SK-N-SH (cell line): ENCODE measurements at regions not wholly inside any gene's neighbourhood (a gene's known extent, or its start where the extent isn't known, plus 50 kb on each side); places are given as distances from the start of the nearest gene placed in this dataset.

Experiments used
- CTCF ChIA-PET: fragments of 300-600, 350-600 bp; formaldehyde crosslinking; extraction: SDS; loops from one replicate; lab custom pipeline; 2021; lab: Yijun Ruan, JAX
- POLR2A ChIA-PET: fragments of 350-600 bp; sonication (Branson Sonifier 250); formaldehyde crosslinking; extraction: SDS; loops from one replicate; lab custom pipeline; 2020; ENCODE audit warnings: antibody characterized with exemption, inconsistent platforms; lab: Yijun Ruan, JAX
- DNase-seq: peaks from one replicate; pipeline ENCODE4 v3.0.0; 2012
- H2AFZ ChIP-seq: fragments of 200-600 bp; sonication (generic); 2 replicates; pipeline ENCODE4 v1.8.1; 2016; ENCODE audit warnings: antibody characterized with exemption, mild to moderate bottlenecking, low read depth
- H3F3A ChIP-seq: fragments of 200-600 bp; sonication (generic); replicated peaks from 2 replicates; pipeline ENCODE3; 2016; ENCODE audit warnings: antibody characterized with exemption, mild to moderate bottlenecking; ENCODE audit not compliant: insufficient read depth
- H3K27ac ChIP-seq, 2 experiments: fragments of 200-500 bp in 1 of 2; fragments of 200-600 bp in 1 of 2; sonication (Bioruptor generic) in 1 of 2; sonication (generic), shearing (Covaris generic) in 1 of 2; 2 replicates each; pipeline versions ENCODE4 v1.5.1 to v1.6.1; 2014 to 2016; ENCODE audit warnings: low read depth in 2 of 2, inconsistent platforms in 1 of 2, low read length in 1 of 2, mild to moderate bottlenecking in 1 of 2, mixed read lengths in 1 of 2
- H3K27me3 ChIP-seq: fragments of 200-600 bp; sonication (generic), shearing (Covaris generic); 2 replicates; pipeline ENCODE4 v1.6.1; 2016; ENCODE audit warnings: mixed run types; ENCODE audit not compliant: insufficient read depth
- H3K36me3 ChIP-seq, 2 experiments: fragments of 200-500 bp in 1 of 2; fragments of 200-600 bp in 1 of 2; sonication (Bioruptor generic) in 1 of 2; sonication (generic) in 1 of 2; replicated peaks in 1 of 2; 2 replicates each; pipeline versions ENCODE3 to v1.5.1; 2014 to 2016; ENCODE audit warnings: low read length in 1 of 2, mild to moderate bottlenecking in 1 of 2; ENCODE audit not compliant: insufficient read depth in 2 of 2, control insufficient read depth in 1 of 2
- H3K4me1 ChIP-seq, 2 experiments: fragments of 200-500 bp in 1 of 2; fragments of 200-600 bp in 1 of 2; sonication (Bioruptor generic) in 1 of 2; sonication (generic), shearing (Covaris generic) in 1 of 2; 2 replicates each; pipeline versions ENCODE4 v1.5.1 to v1.6.1; 2014 to 2016; ENCODE audit warnings: low read depth in 1 of 2, low read length in 1 of 2, mixed run types in 1 of 2; ENCODE audit not compliant: insufficient read depth in 2 of 2, control insufficient read depth in 1 of 2
- H3K4me2 ChIP-seq: fragments of 200-600 bp; sonication (generic), shearing (Covaris generic); 2 replicates; pipeline ENCODE4 v1.6.1; 2017; ENCODE audit warnings: mixed run types
- H3K4me3 ChIP-seq, 2 experiments: fragments of 200-500 bp in 1 of 2; fragments of 200-600 bp in 1 of 2; sonication (Bioruptor generic) in 1 of 2; sonication (generic), shearing (Covaris generic) in 1 of 2; 2 replicates each; pipeline versions ENCODE4 v1.5.1 to v1.8.1; 2014 to 2016; ENCODE audit warnings: low read depth in 2 of 2, inconsistent platforms in 1 of 2, low read length in 1 of 2, mild to moderate bottlenecking in 1 of 2, mixed read lengths in 1 of 2, moderate library complexity in 1 of 2
- H3K79me2 ChIP-seq: fragments of 200-600 bp; sonication (generic); 2 replicates; pipeline ENCODE4 v1.8.1; 2017; ENCODE audit warnings: mild to moderate bottlenecking; ENCODE audit not compliant: insufficient read depth
- H3K9ac ChIP-seq: fragments of 200-600 bp; sonication (generic); 2 replicates; pipeline ENCODE4 v1.6.1; 2017; ENCODE audit warnings: mixed run types
- H3K9me2 ChIP-seq: fragments of 200-600 bp; sonication (generic); 2 replicates; pipeline ENCODE4 v1.6.1; 2017; ENCODE audit warnings: mixed run types
- H3K9me3 ChIP-seq: fragments of 200-600 bp; sonication (generic); 2 replicates; pipeline ENCODE4 v1.6.1; 2017; ENCODE audit warnings: mixed run types, mild to moderate bottlenecking, moderate library complexity
- H4K20me1 ChIP-seq: fragments of 200-600 bp; sonication (generic); 2 replicates; pipeline ENCODE4 v1.6.1; 2017; ENCODE audit warnings: mild to moderate bottlenecking, mixed run types; ENCODE audit not compliant: insufficient read depth
- MXI1 ChIP-seq: IDR thresholded peaks from 2 replicates; pipeline ENCODE4 v1.6.1; 2012; ENCODE audit warnings: mild to moderate bottlenecking, low read depth, low read length, improper control_type of control experiment
- PBX3 ChIP-seq: IDR thresholded peaks from 2 replicates; pipeline ENCODE4; 2012
- RAD21 ChIP-seq: IDR thresholded peaks from 2 replicates; pipeline ENCODE4 v1.6.1; 2012; ENCODE audit warnings: mild to moderate bottlenecking, low read length
- REST ChIP-seq: IDR thresholded peaks from 2 replicates; pipeline ENCODE4 v1.6.1; 2012; ENCODE audit warnings: mild to moderate bottlenecking, low read depth, low read length, moderate library complexity
- TAF1 ChIP-seq: IDR thresholded peaks from 2 replicates; pipeline ENCODE4 v1.6.1; 2012; ENCODE audit warnings: low read depth, mild to moderate bottlenecking, low read length, moderate library complexity, borderline replicate concordance
- USF2 ChIP-seq: fragments of 150-350 bp; IDR thresholded peaks from 2 replicates; pipeline ENCODE4 v1.6.1; 2017; ENCODE audit warnings: antibody characterized with exemption, low read length, low read depth, borderline replicate concordance
- ZBTB33 ChIP-seq: IDR thresholded peaks from 2 replicates; pipeline ENCODE4 v1.4.0; 2012; ENCODE audit warnings: low read depth, borderline replicate concordance
- WGBS: methylation state at CpG from one replicate; pipeline ENCODE4 v1.1.6; 2017; ENCODE audit warnings: low lambda C conversion rate; 5-methylcytosine and 5-hydroxymethylcytosine counted together

- ChIA-PET CTCF (interaction anchor here (1.5 to 1.6 kb wide), 2 partner anchors 10 to 77 kb away, joined by 5 to 8 read pairs; no protein-coding TSS in a partner anchor), POLR2A (no interaction called here)
- no peaks in the 10 kb centered on the region for H3K79me2 ChIP-seq
- no peaks in the 10 kb centered on the region for H3F3A ChIP-seq
- H4K20me1 ChIP-seq: no peaks in the 10 kb centered on the region
- no peaks in the 10 kb centered on the region for H3K9me3 ChIP-seq
- no peak overlapping the region for H3K27ac ChIP-seq
- no peaks in the 10 kb centered on the region for H3K27me3 ChIP-seq
- H3K36me3 ChIP-seq: no peaks in the 10 kb centered on the region
- TF ChIP-seq ZBTB33: no peak
- TF ChIP-seq PBX3: no peak
- TF ChIP-seq REST: no peak
- 63% methylated on average over 6 of the region's 6 CpGs for WGBS
- no peak for DNase-seq
- no peak overlapping the region for H2AFZ ChIP-seq
- H3K4me2 ChIP-seq: no peak overlapping the region
- H3K4me1 ChIP-seq: no peaks in the 10 kb centered on the region; a peak in 1 of 4 replicates
- H3K9me2 ChIP-seq: no peaks in the 10 kb centered on the region
- H3K4me3 ChIP-seq: no peak overlapping the region
- H3K9ac ChIP-seq: no peak overlapping the region
These were observed 118.4 kb downstream of the LRRC30 start for GRCh38 chr18:7349181-7349837.

GRCh38 chr18:7358989-7359726, 128.3 kb downstream of the LRRC30 start:
- no peaks in the 10 kb centered on the region for H3K36me3 ChIP-seq
- no peaks in the 10 kb centered on the region for H4K20me1 ChIP-seq
- H3K9ac ChIP-seq: no peak overlapping the region
- no peaks in the 10 kb centered on the region for H3F3A ChIP-seq
- H3K27ac ChIP-seq: no peak overlapping the region
- no peak overlapping the region for H3K4me2 ChIP-seq
- no peak for TF ChIP-seq TAF1
- TF ChIP-seq USF2: no peak
- no peak for TF ChIP-seq MXI1
- no peak for TF ChIP-seq RAD21
- TF ChIP-seq, all 33 proteins: peak for 0
- Histone ChIP-seq H3K79me2 (no peaks in the 10 kb centered on the region), H3K9me3 (no peaks in the 10 kb centered on the region), H3K27me3 (no peaks in the 10 kb centered on the region), H3K4me1 (peaks cover 0 to 7% of the 10 kb centered on the region in 2 experiments; a peak in 1 of 4 replicates), H3K9me2 (no peaks in the 10 kb centered on the region), H2AFZ (no peak overlapping the region), H3K4me3 (no peak overlapping the region)
- ChIA-PET POLR2A (no interaction called here), CTCF (interaction anchor here (1.3 kb wide), 1 partner anchor 87 kb away, joined by 4 read pairs; no protein-coding TSS in a partner anchor)
- DNase-seq: peak; percentile 47
- 15% methylated on average over 8 of the region's 8 CpGs for WGBS
